SKM-1 treated with dmso at 0.1 percent for 144 hours (cell line): ENCODE measurements at regions not wholly inside any gene's neighbourhood (a gene's known extent, or its start where the extent isn't known, plus 50 kb on each side); places are given as distances from the start of the nearest gene placed in this dataset.

Experiments used
- DNase-seq: peaks from one replicate; lab custom pipeline; 2025; ENCODE audit not compliant: unreplicated experiment; lab: John Stamatoyannopoulos, UW

- DNase-seq: no peak
Measured at GRCh38 chr4:176843710-176844109, 51.0 kb upstream of the VEGFC start.

DNA sequence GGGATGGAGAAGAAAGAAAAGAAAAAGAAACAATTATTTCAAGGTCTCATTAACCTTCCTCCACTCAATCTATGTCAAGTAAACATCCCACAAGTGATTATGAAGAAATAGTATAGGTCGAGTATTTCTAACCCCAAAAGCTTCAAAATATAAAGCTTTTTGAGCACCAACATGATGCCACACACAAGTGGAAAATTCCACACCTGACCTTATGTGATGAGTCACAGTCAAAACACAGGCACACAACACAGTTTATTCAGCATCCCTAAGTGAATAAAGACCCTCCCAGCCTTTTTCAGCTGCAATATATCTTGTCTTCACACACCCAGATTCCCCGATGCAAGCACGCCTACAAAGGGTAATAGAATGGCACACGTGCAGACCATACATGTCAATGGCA is 51.7 kb upstream of the VEGFC start:
- DNase-seq: no peak

GRCh38 chr4:176845636-176846035 is 52.9 kb upstream of the VEGFC start:
- DNase-seq: no peak

- DNase-seq: no peak
Measured at GRCh38 chr4:176849076-176849475, 56.4 kb upstream of the VEGFC start.

DNA sequence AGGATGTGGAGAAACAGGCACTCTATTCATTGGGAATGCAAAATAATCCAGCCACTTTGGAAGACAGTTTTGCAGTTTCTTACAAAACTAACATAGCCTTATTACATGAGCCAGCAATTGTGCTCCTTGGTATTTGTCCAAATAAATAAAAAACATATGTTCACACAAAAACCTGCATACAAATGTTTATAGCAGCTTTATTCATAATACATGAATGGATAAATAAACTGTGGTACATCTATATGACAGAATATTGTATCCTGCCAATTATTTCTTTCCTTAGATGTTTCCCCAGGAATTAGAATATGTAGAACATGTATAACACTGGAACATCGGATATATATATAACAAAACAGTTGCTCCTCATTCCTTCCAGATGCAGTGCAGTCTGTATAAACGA is 57.7 kb upstream of the VEGFC start:
- DNase-seq: no peak

GRCh38 chr4:176856421-176856820 is 63.7 kb upstream of the VEGFC start:
- DNase-seq: no peak

- DNase-seq: no peak
Measured at GRCh38 chr4:176858839-176859238, 66.1 kb upstream of the VEGFC start.

DNA sequence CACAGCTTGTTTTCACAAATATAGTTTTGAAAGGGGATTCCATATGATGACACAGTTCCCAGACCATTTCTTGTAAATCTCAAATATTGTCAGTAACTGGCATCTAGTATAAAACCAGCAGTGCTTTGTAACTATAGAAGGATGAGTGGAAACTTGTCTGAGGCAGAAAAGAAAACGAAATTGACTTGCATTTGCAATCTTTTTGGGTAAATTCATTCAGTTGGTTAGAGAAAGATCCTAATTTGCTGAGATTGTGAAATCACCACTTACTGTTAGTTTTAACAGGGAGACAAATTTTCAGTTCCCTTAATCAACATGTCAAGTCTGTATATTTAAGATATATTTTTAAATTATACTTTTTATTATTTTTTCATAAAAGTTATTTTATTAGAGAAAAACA is 71.5 kb upstream of the VEGFC start:
- no peak for DNase-seq

DNA sequence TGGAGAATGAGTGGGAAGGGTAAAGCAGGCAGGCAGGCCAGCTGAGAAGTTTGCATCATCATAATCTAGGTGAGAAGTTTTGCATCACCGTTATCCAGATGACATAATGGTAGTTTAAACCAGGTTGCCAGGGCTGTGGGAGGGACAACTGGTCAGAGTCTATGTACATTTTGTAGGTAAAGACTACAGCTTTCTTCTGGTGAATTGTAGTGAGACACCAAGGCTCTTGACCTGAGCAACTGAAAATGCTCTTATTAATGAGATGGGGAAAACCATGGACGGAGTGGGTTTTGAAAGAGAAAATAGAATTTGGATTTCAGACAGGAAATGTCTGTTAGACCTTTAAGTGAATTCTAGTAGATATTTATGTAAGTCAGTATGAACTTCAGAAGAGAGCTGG is 76.0 kb upstream of the VEGFC start:
- no peak for DNase-seq

DNA sequence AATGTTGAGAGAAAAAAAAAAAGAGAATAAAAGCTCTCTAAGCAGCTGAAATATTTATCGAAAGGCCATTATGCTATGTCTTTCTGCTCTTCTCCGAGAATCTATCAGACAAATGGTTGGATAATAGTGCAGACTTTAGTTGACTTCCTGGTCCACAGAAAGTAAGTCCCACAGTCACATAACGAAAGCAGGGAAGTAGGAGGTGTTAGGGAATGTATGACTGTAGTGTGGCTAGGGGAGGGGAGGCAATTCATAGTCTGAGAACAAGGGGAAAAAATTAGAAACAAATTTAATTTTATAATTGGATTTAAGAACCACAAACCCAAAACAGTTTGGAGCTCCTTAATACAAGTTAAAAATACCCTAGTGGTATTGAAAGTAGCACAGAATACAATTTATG is 79.7 kb upstream of the VEGFC start:
- DNase-seq: no peak

GRCh38 chr4:176874721-176875445 is 82.2 kb upstream of the VEGFC start:
- no peak for DNase-seq

DNA sequence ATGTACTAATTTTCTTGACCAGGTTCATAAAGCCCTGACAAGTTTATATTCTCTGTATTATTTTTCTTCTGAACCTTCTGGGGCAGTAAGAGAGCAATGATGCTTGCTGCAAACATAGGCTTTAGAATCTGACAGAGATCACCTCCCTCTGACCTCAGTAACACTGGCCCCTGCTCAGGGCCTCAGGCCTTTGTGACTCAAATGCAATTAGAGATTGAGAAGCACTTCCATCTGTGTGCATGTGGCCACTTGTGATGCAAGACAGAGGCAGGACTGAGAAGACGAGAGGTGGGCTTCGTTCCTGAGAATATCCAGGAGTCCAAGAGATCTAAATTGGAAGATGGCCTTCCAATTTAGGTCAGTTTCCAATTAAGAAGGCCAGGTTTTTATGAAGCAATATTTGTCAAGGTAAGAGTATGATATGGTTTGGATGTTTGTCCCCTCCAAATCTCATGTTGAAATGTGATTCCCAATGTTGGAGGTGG is 82.8 kb upstream of the VEGFC start:
- no peak for DNase-seq

DNA sequence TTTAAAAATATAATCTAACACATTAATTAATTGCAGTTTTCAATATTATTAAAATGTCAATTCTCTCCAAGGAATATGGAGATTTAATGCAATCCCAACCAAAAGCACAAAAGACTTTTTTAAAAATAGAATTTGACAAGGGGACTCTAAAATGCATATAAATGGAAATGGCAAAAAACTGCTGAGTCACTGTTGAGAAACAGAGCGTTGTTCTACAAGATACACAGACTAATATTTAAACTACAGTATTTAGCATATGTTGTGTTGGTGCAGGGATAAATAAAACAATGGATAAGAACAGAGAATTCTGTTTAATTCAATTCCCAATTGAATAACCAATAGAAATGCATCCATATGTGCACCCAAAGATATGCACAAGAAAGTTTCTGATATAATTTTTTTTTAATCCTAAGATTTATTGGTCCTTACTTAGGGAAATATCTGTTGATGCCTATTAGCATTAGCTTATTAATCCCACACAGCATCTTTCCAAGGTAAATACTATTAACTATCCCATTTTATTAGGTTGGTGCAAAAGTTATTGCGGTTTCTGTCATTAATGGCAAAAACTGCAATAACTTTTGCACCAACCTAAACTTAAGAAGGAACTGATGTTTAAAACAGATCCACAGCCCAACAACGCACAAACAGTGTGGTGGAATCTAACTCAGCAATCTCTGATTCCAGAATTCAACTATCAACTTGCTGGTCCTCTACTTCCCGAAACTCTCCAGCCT is 86.8 kb upstream of the VEGFC start:
- no peak for DNase-seq

GRCh38 chr4:176882206-176882605 is 89.5 kb upstream of the VEGFC start:
- no peak for DNase-seq

DNA sequence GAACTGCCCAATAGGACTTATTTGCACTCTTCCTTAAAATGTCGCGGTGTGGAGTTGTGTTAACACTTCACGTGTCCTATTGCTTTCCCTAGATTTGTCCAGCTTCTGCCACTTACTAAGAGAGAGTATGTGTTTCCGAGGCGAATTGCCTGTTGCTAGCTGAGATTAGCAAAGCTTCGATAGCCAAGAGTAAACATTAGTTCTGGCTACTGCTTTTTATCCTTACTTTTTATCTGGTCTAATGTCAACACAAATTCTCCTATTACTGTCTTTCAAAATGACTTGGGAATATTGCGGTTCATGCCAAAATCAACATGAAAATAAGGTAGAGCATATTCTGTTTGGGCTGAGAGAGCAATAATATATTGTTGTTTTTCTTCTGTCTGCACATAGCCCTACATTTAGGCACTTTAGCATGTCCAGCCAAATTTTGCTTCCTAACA is 90.4 kb upstream of the VEGFC start:
- DNase-seq: no peak

DNA sequence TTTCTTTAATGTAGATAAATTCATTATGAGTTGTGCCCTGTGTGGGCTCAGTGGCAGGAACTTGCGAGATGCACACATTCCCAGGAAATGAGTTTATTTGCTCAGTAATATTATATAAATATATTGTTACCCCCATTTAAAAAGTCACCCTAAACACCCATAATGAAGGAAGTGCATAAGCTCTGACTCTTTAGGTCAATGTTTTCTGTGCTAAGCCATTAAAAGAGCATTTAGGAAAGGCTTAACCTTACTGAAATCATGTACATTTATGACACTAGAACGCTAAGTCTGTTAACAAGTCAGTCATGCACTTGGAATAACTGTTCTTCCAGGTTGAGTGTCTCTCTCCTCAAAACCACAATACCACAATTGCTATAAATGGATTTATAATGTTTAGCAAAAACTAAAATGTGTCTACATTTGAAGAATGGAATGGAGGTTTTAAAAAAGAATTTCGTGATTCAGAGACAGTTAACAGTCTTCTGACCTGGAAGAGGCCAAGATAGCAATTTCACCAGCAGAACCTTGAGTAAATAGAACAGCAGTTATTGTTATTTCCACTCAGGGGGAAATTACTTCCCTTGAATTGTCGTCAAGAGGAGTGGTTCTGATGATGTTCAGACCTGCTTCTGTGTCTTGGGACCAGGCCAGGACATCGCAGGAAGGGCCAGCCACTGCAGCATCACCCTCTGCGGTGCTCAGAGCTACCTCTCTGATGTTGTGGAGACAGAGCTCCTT is 91.1 kb upstream of the VEGFC start:
- no peak for DNase-seq

GRCh38 chr4:176885224-176885623 is 92.5 kb upstream of the VEGFC start:
- DNase-seq: no peak

DNA sequence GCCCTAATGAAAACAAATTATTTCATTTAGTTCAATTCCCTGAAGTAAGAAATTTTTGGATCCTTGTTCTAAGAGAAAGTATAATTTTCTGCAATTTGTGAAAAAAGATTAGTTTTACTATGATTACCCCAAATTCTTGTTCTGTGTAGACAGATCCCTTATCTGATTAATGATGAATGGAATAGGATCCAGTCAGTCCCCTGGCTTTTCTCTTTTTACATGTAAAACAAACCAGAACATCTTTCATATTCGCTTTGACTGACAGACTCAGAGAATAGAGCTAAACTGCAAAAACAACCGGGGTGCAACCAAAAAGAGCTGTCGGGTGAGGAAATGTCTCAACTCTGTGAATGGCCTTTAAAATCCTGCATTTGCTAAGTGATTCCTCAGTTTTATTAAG is 93.4 kb upstream of the VEGFC start:
- no peak for DNase-seq

GRCh38 chr4:176889776-176890175 is 97.1 kb upstream of the VEGFC start:
- DNase-seq: no peak

GRCh38 chr4:176894498-176894897 is 101.8 kb upstream of the VEGFC start:
- no peak for DNase-seq

DNA sequence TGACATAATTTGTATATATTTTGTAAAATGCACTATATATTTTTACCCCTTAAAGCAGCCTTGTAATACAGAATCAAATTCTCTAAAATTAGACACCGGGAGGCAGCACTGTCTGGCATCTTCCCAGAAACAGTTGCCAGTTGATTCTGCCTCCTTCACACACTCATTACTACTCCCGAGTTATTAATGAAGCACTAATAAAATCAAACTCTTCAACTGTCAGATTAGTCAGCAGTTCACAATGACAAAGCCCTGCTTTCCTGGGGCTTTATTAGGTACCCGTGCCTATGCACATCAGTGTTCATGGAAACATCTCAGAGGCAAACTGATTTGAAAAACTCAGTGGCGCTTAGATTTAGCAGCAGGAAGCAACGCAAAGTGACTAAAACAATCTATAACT is 103.5 kb upstream of the VEGFC start:
- DNase-seq: no peak

GRCh38 chr4:176897226-176897625 is 104.5 kb upstream of the VEGFC start:
- DNase-seq: no peak
